SK-N-SH treated with all-trans-retinoic acid at 6 μM for 48 hours (cell line): ENCODE measurements at regions not wholly inside any gene's neighbourhood (a gene's known extent, or its start where the extent isn't known, plus 50 kb on each side); places are given as distances from the start of the nearest gene placed in this dataset.

Experiments used
- ARNTL ChIP-seq: fragments of 450-650 bp; formaldehyde crosslinking; IDR thresholded peaks from 2 replicates; pipeline ENCODE4 v1.5.0; 2020; ENCODE audit warnings: low read depth, mild to moderate bottlenecking, moderate library complexity, borderline replicate concordance
- CSRNP3 ChIP-seq: fragments of 250-450 bp; sonication (Bioruptor Pico); IDR thresholded peaks from 2 replicates; pipeline ENCODE4 v1.5.1; 2021; ENCODE audit warnings: mild to moderate bottlenecking, moderate library complexity
- RARB ChIP-seq: fragments of 250-450 bp; sonication (Bioruptor Pico); IDR thresholded peaks from 2 replicates; pipeline ENCODE4 v1.8.0; 2021; ENCODE audit warnings: mild to moderate bottlenecking, moderate library complexity
- SNAI2 ChIP-seq: fragments of 250-450 bp; sonication (Bioruptor Pico); IDR thresholded peaks from 2 replicates; pipeline ENCODE4 v1.5.0; 2020; ENCODE audit warnings: mild to moderate bottlenecking, moderate library complexity
- TF ChIP-seq, protein P1 (sequence below): fragments of 250-450 bp; sonication (Bioruptor Pico); IDR thresholded peaks from 2 replicates; pipeline ENCODE4 v1.5.1; 2020; ENCODE audit warnings: low read depth, mild to moderate bottlenecking, moderate library complexity
- TF ChIP-seq, protein P2 (sequence below): fragments of 250-450 bp; sonication (Bioruptor Pico); IDR thresholded peaks from 2 replicates; pipeline ENCODE4 v1.8.0; 2020; ENCODE audit warnings: mild to moderate bottlenecking, moderate library complexity, borderline replicate concordance

GRCh38 chr3:144121661-144122060 is 150.0 kb downstream of the DIPK2A start:
- TF ChIP-seq SNAI2 (CRISPR knock-in tag) (no peak), ARNTL (CRISPR knock-in tag) (no peak), CSRNP3 (CRISPR knock-in tag) (no peak), RARB (CRISPR knock-in tag) (no peak)
- TF ChIP-seq, protein P1, sequence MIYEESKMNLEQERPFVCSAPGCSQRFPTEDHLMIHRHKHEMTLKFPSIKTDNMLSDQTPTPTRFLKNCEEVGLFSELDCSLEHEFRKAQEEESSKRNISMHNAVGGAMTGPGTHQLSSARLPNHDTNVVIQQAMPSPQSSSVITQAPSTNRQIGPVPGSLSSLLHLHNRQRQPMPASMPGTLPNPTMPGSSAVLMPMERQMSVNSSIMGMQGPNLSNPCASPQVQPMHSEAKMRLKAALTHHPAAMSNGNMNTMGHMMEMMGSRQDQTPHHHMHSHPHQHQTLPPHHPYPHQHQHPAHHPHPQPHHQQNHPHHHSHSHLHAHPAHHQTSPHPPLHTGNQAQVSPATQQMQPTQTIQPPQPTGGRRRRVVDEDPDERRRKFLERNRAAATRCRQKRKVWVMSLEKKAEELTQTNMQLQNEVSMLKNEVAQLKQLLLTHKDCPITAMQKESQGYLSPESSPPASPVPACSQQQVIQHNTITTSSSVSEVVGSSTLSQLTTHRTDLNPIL (CRISPR knock-in tag) = no peak
- TF ChIP-seq, protein P2, sequence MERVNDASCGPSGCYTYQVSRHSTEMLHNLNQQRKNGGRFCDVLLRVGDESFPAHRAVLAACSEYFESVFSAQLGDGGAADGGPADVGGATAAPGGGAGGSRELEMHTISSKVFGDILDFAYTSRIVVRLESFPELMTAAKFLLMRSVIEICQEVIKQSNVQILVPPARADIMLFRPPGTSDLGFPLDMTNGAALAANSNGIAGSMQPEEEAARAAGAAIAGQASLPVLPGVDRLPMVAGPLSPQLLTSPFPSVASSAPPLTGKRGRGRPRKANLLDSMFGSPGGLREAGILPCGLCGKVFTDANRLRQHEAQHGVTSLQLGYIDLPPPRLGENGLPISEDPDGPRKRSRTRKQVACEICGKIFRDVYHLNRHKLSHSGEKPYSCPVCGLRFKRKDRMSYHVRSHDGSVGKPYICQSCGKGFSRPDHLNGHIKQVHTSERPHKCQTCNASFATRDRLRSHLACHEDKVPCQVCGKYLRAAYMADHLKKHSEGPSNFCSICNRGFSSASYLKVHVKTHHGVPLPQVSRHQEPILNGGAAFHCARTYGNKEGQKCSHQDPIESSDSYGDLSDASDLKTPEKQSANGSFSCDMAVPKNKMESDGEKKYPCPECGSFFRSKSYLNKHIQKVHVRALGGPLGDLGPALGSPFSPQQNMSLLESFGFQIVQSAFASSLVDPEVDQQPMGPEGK (CRISPR knock-in tag) = no peak
